T follicular helper cell (primary cell): ENCODE measurements at regions not wholly inside any gene's neighbourhood (a gene's known extent, or its start where the extent isn't known, plus 50 kb on each side); places are given as distances from the start of the nearest gene placed in this dataset.

Experiments
- DNase-seq: peaks from one replicate; pipeline ENCODE4 v3.0.0-alpha.2; 2020; ENCODE audit warnings: low read depth

GRCh38 chr5:2262620-2263019 lies 379.9 kb upstream of the IRX4 start:
- DNase-seq = no peak

GRCh38 chr5:2261004-2261703 lies 378.4 kb upstream of the IRX4 start:
- DNase-seq = no peak

GRCh38 chr5:2260211-2261003 lies 377.7 kb upstream of the IRX4 start:
- DNase-seq = no peak

DNA sequence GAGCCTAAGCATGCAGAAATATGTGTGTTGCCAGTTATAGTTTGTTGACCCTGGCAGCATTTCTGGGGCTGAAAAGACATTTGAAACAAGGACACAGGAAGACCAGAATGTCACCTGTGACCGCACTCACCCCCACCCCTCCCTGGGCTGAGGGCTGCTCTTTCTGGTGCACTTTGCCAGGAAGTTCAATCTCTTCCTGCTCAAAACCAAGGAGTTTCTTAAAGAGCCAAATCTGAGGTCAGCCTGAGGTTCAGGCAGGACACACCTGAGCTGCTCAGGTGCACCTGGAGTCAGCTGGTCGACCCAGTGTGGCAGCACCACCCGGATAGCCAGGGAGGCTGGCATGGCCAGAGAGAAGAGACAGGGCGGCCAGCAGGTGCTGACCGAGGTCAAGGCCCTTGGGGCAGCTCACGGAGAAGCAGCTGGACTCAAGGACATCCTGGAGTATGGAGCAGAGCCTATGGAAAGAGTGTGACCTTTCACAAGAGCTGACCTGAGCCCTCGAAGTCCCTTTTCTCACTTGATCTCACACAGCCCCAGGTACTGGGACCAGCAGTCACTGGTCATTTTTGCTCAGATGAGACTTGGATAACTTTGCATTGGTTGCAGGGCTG lies 376.9 kb upstream of the IRX4 start:
- no peak for DNase-seq

GRCh38 chr5:2258861-2259260 lies 376.1 kb upstream of the IRX4 start:
- DNase-seq = no peak

DNA sequence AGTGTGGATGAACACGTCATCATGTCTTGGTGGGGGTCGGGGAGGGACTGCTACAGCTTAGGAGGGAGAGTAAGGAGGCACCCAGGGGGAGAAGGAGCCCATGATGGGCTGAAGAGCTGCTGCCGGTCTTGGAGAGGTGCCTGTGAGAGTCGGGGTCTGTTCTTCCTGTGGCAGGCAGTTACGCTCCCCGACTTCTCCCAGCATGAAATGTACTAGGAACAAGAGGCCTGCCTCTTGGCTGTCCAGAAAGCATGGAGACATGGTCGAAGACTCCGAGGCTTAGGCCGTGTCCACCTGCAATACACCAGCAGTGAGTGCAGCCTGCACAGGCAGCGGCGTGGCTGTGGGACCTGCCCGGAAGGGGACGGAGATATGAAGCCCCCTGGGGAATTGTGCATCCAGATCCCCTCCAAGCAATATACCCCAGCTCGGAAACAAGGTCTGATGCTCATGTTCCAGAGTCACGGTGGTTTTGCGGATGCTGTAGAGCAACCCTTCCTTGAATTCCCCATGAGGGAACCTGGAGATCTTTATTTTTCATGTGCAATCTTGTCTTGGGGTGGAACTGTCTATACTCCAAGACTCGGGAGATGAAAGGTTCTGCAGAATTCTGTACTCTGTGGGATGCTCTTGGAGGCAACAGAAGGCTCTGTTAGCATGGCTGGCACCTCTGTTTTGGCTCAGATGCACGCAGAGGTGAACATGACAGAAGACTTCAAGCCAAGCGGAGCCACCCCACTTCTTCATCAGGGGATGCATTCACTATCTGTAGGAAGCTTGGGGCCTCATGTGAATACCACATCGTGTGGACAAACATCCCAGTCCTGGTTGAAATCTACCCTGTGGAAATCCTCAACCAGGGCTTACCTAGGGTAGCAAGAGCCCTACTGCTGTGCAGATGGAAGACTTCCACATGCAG lies 374.9 kb upstream of the IRX4 start:
- DNase-seq = no peak

DNA sequence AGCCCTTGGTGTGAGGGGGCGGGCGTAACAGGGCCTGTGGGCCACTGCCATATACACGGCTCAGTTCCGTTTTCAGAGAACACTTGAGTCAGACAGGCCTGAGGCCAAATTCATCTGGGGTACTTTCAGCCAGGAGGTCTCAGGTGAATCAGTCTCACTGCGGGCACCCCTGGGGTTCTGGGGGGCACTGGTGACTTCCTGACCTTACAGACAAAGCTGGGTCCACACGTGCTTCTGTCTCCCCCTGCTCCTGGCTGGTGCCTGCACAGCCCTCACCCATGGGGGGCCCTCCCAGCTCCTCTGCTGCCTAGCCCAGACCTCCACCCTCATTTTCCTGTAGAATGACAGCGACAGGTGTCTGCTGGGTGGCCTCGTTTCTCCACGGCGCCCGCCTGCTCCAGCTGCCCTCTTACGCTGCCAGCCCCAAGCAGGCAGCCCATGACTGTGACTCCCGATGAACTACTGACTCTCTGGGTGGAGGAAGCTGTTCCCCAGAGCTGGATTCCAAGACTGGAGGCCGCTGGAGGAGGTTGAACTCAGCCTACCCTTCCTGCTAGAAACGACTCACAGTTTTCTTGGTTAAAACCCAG lies 374.1 kb upstream of the IRX4 start:
- no peak for DNase-seq

GRCh38 chr5:2255915-2256690 lies 373.4 kb upstream of the IRX4 start:
- DNase-seq = no peak

GRCh38 chr5:2254880-2255750 lies 372.4 kb upstream of the IRX4 start:
- DNase-seq = no peak

- DNase-seq = no peak
Measured at GRCh38 chr5:2254406-2254805, 371.7 kb upstream of the IRX4 start.

DNA sequence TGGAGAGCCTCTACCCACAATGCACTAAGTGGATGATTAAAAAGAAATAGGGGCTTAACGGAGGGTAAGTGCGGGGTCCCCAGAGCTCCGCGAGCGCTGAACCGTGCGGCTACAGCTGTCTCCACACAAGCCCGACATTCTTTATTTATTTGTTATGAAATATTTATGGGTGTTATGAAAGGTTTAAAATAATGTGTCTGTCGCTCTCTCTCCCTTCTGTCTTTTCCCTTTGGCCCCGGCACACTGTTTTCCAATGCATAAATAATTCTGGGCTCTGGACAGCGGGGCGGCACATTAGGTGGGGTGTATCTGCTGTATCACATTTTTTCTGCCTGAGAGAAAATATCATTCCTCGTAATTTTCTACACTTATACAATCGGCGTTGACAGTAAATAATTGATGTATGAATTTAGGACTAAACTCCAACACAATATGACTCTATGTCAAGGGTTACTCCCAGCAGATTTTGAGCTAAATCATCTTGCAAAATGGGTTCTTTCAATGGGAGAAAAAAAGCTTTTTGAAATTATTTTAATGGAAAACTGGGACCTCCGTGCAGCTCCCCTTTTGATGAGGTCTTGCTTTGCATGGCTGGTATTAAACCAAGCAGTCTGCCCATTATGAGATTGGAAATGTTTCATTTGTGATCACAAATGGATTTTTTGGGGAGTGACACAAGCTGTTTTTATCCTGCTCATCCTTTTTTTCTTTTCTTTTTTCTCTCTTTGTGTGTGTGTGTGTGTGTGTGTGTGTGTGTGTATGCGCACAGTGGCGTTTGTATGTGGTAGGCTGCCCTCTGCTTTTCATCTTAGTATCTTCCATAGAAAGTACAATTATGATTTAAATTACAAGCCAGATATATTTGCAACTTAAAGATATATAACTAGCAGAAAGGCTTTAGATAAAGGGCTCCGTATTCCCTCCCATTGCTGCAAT lies 370.6 kb upstream of the IRX4 start:
- DNase-seq = no peak

- no peak for DNase-seq
Measured at GRCh38 chr5:2251751-2252150, 369.0 kb upstream of the IRX4 start.

GRCh38 chr5:2251298-2251697 lies 368.6 kb upstream of the IRX4 start:
- DNase-seq = no peak

GRCh38 chr5:2250365-2250950 lies 367.7 kb upstream of the IRX4 start:
- no peak for DNase-seq

GRCh38 chr5:2249442-2249841 lies 366.7 kb upstream of the IRX4 start:
- no peak for DNase-seq

- DNase-seq = no peak
Measured at GRCh38 chr5:2249026-2249425, 366.3 kb upstream of the IRX4 start.

GRCh38 chr5:2242539-2242938 lies 359.8 kb upstream of the IRX4 start:
- no peak for DNase-seq

GRCh38 chr5:2241842-2242241 lies 359.1 kb upstream of the IRX4 start:
- no peak for DNase-seq
